Sigmoid colon (tissue), 6 donors: ENCODE measurements at regions not wholly inside any gene's neighbourhood (a gene's known extent, or its start where the extent isn't known, plus 50 kb on each side); places are given as distances from the start of the nearest gene placed in this dataset.

Experiments used
- DNase-seq: peaks from one replicate; pipeline ENCODE4 v3.0.0-alpha.2; 2019
- H3K27ac ChIP-seq, 4 donors: fragments of 200-600 bp; sonication (generic); one replicate each; pipeline ENCODE4 v1.5.1; 2016 to 2019; ENCODE audit warnings: mild to moderate bottlenecking in 1 of 4
- H3K27me3 ChIP-seq, 3 donors: fragments of 200-600 bp; sonication (generic); one replicate each; pipeline ENCODE4 v1.5.1; 2019; ENCODE audit warnings: mild to moderate bottlenecking in 1 of 3
- H3K36me3 ChIP-seq, 4 donors: fragments of 200-600 bp; sonication (generic); one replicate each; pipeline ENCODE4 v1.5.1; 2016 to 2019
- H3K4me1 ChIP-seq, 4 donors: fragments of 200-600 bp; sonication (generic); one replicate each; pipeline ENCODE4 v1.5.1; 2017 to 2019
- H3K4me3 ChIP-seq, 4 donors: fragments of 200-600 bp; sonication (generic); one replicate each; pipeline ENCODE4 v1.5.1; 2017 to 2019; ENCODE audit warnings: mild to moderate bottlenecking in 2 of 4, moderate library complexity in 1 of 4
- H3K9me3 ChIP-seq, 4 donors: fragments of 200-600 bp in 3 of 4; sonication (generic) in 3 of 4; one replicate each; pipeline versions ENCODE4 v1.5.1 to v1.6.1; 2013 to 2019
- CTCF ChIP-seq, 4 experiments: fragments of 450-650 bp in 3 of 4; fragments of 200-600 bp in 1 of 4; IDR thresholded peaks; one replicate each; pipeline ENCODE4 v1.5.1; 2016 to 2019; ENCODE audit warnings: antibody characterized with exemption in 4 of 4, mild to moderate bottlenecking in 3 of 4, moderate library complexity in 2 of 4
- EP300 ChIP-seq, 4 donors: sonication (generic); formaldehyde crosslinking; IDR thresholded peaks; one replicate each; pipeline ENCODE4 v1.6.1; 2017; ENCODE audit warnings: antibody characterized with exemption in 4 of 4
- POLR2A ChIP-seq, 2 donors: fragments of 450-650 bp; IDR thresholded peaks; one replicate each; pipeline ENCODE4 v1.6.1; 2016; ENCODE audit warnings: antibody characterized with exemption in 2 of 2, mild to moderate bottlenecking in 2 of 2, moderate library complexity in 2 of 2
- POLR2AphosphoS5 ChIP-seq, 4 donors: sonication (generic); formaldehyde crosslinking; IDR thresholded peaks; one replicate each; pipeline ENCODE4 v1.6.1; 2017; ENCODE audit warnings: antibody characterized with exemption in 4 of 4
- WGBS, 2 donors: extraction: QIAGEN DNeasy Blood & Tissue Kit; methylation state at CpG; one replicate each; pipeline ENCODE4 v1.1.7; 2013; 5-methylcytosine and 5-hydroxymethylcytosine counted together
- intact Hi-C: fragments of 100-400 bp; cut with DNase I; formaldehyde crosslinking; loops from one replicate; pipeline ENCODE4 v1.15.1; 2023
- donor health status: healthy with polysubstance abuse.
- donor health status: healthy.

GRCh38 chr2:38223256-38223655 is 147.3 kb upstream of the CYP1B1 start:
- Histone ChIP-seq H3K4me3 (no peak overlapping the region), H3K9me3 (no peaks in the 10 kb centered on the region), H3K27me3 (no peaks in the 10 kb centered on the region), H3K4me1 (peaks cover 0 to 16% (median 13%) of the 10 kb centered on the region in 4 donors), H3K27ac (no peak overlapping the region), H3K36me3 (no peaks in the 10 kb centered on the region)
- no peak for TF ChIP-seq POLR2AphosphoS5 (IDR thresholded peaks at IDR 0.05)
- 72 to 84% methylated on average over 4 of the region's 4 CpGs for WGBS, 2 donors
- no peak for DNase-seq
- intact Hi-C loops: no loop called here

DNA sequence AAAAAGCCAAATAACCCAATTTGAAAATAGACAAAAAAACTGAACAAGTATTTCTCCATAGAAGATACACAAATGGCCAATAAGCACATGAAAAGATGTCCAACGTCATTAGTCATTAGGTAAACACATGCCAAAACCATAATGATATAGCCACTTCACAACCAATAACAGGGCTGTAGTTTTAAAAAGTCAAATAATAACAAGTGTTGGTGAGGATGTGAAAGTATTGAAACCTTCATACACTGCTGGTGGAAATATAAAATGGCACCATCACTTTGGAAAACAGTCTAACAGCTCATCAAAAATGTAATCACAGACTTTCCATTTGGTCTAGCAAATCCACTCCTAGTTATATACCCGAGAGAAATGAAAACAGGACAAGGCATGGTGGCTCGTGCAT is 144.2 kb upstream of the CYP1B1 start:
- H3K27ac ChIP-seq: no peak overlapping the region
- WGBS, 2 donors: 91 to 94% methylated on average over 3 of the region's 3 CpGs
- TF ChIP-seq EP300 (IDR thresholded peaks at IDR 0.05) (no peak), POLR2AphosphoS5 (IDR thresholded peaks at IDR 0.05) (no peak), POLR2A (IDR thresholded peaks at IDR 0.05) (no peak), CTCF (IDR thresholded peaks at IDR 0.05) (no peak)
- intact Hi-C loops: no loop called here
- H3K9me3 ChIP-seq: no peaks in the 10 kb centered on the region
- H3K4me1 ChIP-seq: peaks cover 0 to 38% (median 22%) of the 10 kb centered on the region in 4 donors
- H3K36me3 ChIP-seq: no peaks in the 10 kb centered on the region
- DNase-seq: no peak
- no peak overlapping the region for H3K4me3 ChIP-seq
- no peaks in the 10 kb centered on the region for H3K27me3 ChIP-seq

DNA sequence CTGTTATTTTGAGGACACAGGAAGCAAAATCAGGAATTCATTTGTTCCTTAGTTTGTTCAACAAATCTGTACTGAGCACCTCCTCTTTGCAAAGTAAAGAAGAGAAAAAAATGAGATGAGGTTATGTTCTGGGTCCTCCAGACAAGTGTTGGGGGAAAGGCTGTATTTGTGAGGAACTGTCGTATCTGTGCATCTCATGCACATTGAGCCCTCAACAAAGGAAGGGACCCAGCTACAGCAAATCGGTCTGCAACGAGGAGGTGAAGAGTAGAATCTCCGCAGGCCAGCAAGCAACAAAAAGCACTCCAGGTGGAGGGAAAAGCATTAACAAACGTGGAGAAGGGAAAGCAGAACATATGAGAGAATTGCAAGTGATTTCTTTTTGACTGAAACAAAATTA is 143.0 kb upstream of the CYP1B1 start:
- Histone ChIP-seq H3K4me1 (peaks cover 0 to 50% (median 33%) of the 10 kb centered on the region in 4 donors), H3K27me3 (no peaks in the 10 kb centered on the region), H3K27ac (peak overlapping the region in 3 of 4 donors; percentile 70 to 80 (median 78)), H3K9me3 (no peaks in the 10 kb centered on the region), H3K36me3 (no peaks in the 10 kb centered on the region), H3K4me3 (no peak overlapping the region)
- intact Hi-C loops: loop anchor here (5.0 kb wide), 1 partner anchor 37 kb away; no protein-coding TSS in a partner anchor
- 76 to 83% methylated on average over 5 of the region's 5 CpGs for WGBS, 2 donors
- DNase-seq: no peak
- TF ChIP-seq CTCF (IDR thresholded peaks at IDR 0.05) (no peak), POLR2A (IDR thresholded peaks at IDR 0.05) (no peak), POLR2AphosphoS5 (IDR thresholded peaks at IDR 0.05) (no peak), EP300 (IDR thresholded peaks at IDR 0.05) (no peak)

GRCh38 chr2:38218591-38218991 is 142.6 kb upstream of the CYP1B1 start:
- H3K27me3 ChIP-seq: no peaks in the 10 kb centered on the region
- peaks cover 0 to 52% (median 35%) of the 10 kb centered on the region in 4 donors for H3K4me1 ChIP-seq
- no peak for TF ChIP-seq CTCF (IDR thresholded peaks at IDR 0.05)
- TF ChIP-seq POLR2AphosphoS5 (IDR thresholded peaks at IDR 0.05): peak; percentile 85 to 98 (median 91)
- TF ChIP-seq EP300 (IDR thresholded peaks at IDR 0.05): peak; percentile 16 to 84 (median 66)
- WGBS, 2 donors: 57 to 75% methylated on average over 4 of the region's 4 CpGs
- DNase-seq: peak; percentile 88
- H3K36me3 ChIP-seq: no peaks in the 10 kb centered on the region
- H3K9me3 ChIP-seq: no peaks in the 10 kb centered on the region
- peak overlapping the region in 3 of 4 donors; percentile 70 to 80 (median 78) for H3K27ac ChIP-seq
- intact Hi-C loops: loop anchor here (5.0 kb wide), 1 partner anchor 36 kb away; no protein-coding TSS in a partner anchor
- no peak overlapping the region for H3K4me3 ChIP-seq

DNA sequence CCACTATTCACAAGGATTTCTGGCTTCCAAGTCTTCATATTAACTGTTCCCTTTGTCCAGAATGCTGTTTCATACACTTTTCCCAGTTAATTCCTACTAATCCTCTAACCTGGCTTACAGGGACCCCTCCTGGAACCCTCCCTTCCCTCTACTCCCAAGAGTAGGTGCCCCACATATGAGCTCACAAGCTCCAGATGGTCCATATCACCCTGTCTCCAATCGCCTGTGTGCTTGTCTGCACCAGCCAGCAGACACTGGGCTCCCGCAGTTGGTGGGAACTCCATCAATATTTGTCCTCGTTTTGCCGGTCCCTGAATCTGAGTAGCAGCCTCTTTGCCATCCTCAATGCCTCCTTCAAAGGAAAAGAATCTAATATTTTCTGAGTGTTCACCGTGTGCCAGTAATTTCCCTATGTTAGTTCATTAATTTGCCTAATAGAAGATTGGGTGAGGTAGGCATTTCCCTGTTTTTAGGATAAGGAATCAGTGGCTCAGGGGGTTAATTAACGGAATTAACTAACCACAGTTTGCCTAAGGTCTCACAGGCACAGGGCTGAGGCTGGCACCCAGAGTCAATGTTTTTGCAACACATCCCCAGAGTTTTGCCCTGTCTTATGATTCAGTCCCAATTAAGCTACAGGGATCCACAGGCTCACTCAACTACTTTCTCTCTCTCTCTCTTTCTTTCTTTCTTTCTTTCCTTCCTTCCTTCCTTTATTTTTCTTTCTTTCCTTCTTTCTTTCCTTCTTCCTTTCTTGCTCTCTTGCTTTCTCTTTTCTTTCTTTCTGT is 141.6 kb upstream of the CYP1B1 start:
- no peak for TF ChIP-seq EP300 (IDR thresholded peaks at IDR 0.05)
- TF ChIP-seq POLR2A (IDR thresholded peaks at IDR 0.05): no peak
- no peak for TF ChIP-seq CTCF (IDR thresholded peaks at IDR 0.05)
- TF ChIP-seq POLR2AphosphoS5 (IDR thresholded peaks at IDR 0.05): no peak
- Histone ChIP-seq H3K4me3 (no peak overlapping the region), H3K27me3 (no peaks in the 10 kb centered on the region), H3K36me3 (no peaks in the 10 kb centered on the region), H3K4me1 (peaks cover 0 to 52% (median 36%) of the 10 kb centered on the region in 4 donors), H3K9me3 (no peaks in the 10 kb centered on the region), H3K27ac (peak overlapping the region in 3 of 4 donors; percentile 70 to 80 (median 78))
- intact Hi-C loops: loop anchor here (5.0 kb wide), 1 partner anchor 35 kb away; no protein-coding TSS in a partner anchor
- no peak for DNase-seq
- 76 to 94% methylated on average over 6 of the region's 6 CpGs for WGBS, 2 donors
